Ovary (tissue), 7 donors: ENCODE measurements at regions not wholly inside any gene's neighbourhood (a gene's known extent, or its start where the extent isn't known, plus 50 kb on each side); places are given as distances from the start of the nearest gene placed in this dataset.

Source experiments
- DNase-seq, 5 donors: peaks; one replicate each; pipeline ENCODE4 v3.0.0-alpha.2; 2019 to 2020
- H3K27ac ChIP-seq, 2 donors: fragments of 200-600 bp; one replicate each; pipeline versions ENCODE4 v1.5.1 to v1.8.0; 2019 to 2022
- H3K27me3 ChIP-seq: fragments of 200-600 bp; one replicate; pipeline ENCODE4 v1.8.0; 2022
- H3K36me3 ChIP-seq: fragments of 200-600 bp; sonication (generic); one replicate; pipeline ENCODE4 v1.5.1; 2019
- H3K4me1 ChIP-seq: one replicate; pipeline ENCODE4 v1.8.1; 2013; ENCODE audit warnings: mild to moderate bottlenecking, moderate library complexity; ENCODE audit not compliant: insufficient read depth
- H3K4me3 ChIP-seq: fragments of 200-600 bp; sonication (generic); one replicate; pipeline ENCODE4 v1.5.1; 2017
- H3K9me3 ChIP-seq, 2 donors: fragments of 200-600 bp in 1 of 2; sonication (generic) in 1 of 2; one replicate each; pipeline versions ENCODE4 v1.5.1 to v1.8.1; 2013 to 2019; ENCODE audit warnings: mild to moderate bottlenecking in 1 of 2, moderate library complexity in 1 of 2
- CTCF ChIP-seq, 3 donors: fragments of 450-650 bp in 2 of 3; fragments of 200-600 bp in 1 of 3; IDR thresholded peaks; one replicate each; pipeline versions ENCODE4 v1.5.1 to v1.8.0; 2016 to 2022; ENCODE audit warnings: antibody characterized with exemption in 3 of 3, mild to moderate bottlenecking in 1 of 3
- EP300 ChIP-seq: sonication (generic); formaldehyde crosslinking; IDR thresholded peaks from one replicate; pipeline ENCODE4 v1.6.1; 2017; ENCODE audit warnings: antibody characterized with exemption
- POLR2A ChIP-seq: fragments of 450-650 bp; IDR thresholded peaks from one replicate; pipeline ENCODE4 v1.6.1; 2017; ENCODE audit warnings: antibody characterized with exemption, mild to moderate bottlenecking, moderate library complexity
- WGBS, 3 donors: extraction: QIAGEN DNeasy Blood & Tissue Kit in 1 of 3; methylation state at CpG; one replicate each; pipeline versions ENCODE4 v1.1.5 to v1.1.7; 2013 to 2017; 5-methylcytosine and 5-hydroxymethylcytosine counted together
- intact Hi-C, 4 donors: fragments of 100-400 bp; cut with DNase I; formaldehyde crosslinking; loops; one replicate each; pipeline versions ENCODE4 v1.11.0 to v1.15.1; 2022 to 2023
- donor health status: DM: no; HTN: no; CAD: no; lungs with moderate emphysema.
- donor health status: DM: no; HTN: no; CAD: no.
- donor health status: Bipolar disorder and iron deficiency.
- donor health status: DM: no; HTN: no; CAD: no.
- donor health status: DM: yes; HTN: yes; CAD: no.

GRCh38 chr3:163951397-163951987 is 1126.8 kb downstream of the SI start:
- DNase-seq: no peak
- WGBS, 3 donors: 23 to 34% (median 29%) methylated on average over 2 of the region's 2 CpGs
- Histone ChIP-seq H3K36me3 (no peaks in the 10 kb centered on the region), H3K27me3 (peaks cover 3% of the 10 kb centered on the region), H3K9me3 (no peaks in the 10 kb centered on the region), H3K4me3 (no peak overlapping the region), H3K27ac (no peak overlapping the region), H3K4me1 (no peaks in the 10 kb centered on the region)
- TF ChIP-seq CTCF (IDR thresholded peaks at IDR 0.05) (no peak), EP300 (no peak), POLR2A (no peak)
- intact Hi-C loops: no loop called here

GRCh38 chr3:163946785-163947184 is 1131.5 kb downstream of the SI start:
- TF ChIP-seq CTCF (IDR thresholded peaks at IDR 0.05) (no peak), POLR2A (no peak), EP300 (no peak)
- Histone ChIP-seq H3K4me1 (no peaks in the 10 kb centered on the region), H3K4me3 (no peak overlapping the region), H3K36me3 (no peaks in the 10 kb centered on the region), H3K9me3 (no peaks in the 10 kb centered on the region), H3K27me3 (peaks cover 3% of the 10 kb centered on the region), H3K27ac (no peak overlapping the region)
- no peak for DNase-seq
- WGBS, 3 donors: 73 to 83% (median 83%) methylated on average over 4 of the region's 4 CpGs
- intact Hi-C loops: no loop called here

- Histone ChIP-seq H3K9me3 (no peaks in the 10 kb centered on the region), H3K4me1 (no peaks in the 10 kb centered on the region), H3K27me3 (no peaks in the 10 kb centered on the region), H3K27ac (no peak overlapping the region), H3K4me3 (no peak overlapping the region), H3K36me3 (no peaks in the 10 kb centered on the region)
- WGBS, 3 donors: 57 to 78% (median 73%) methylated on average over 1 of the region's 1 CpG
- TF ChIP-seq CTCF (IDR thresholded peaks at IDR 0.05): no peak
- no peak for TF ChIP-seq EP300
- no peak for TF ChIP-seq POLR2A
- no peak for DNase-seq
- intact Hi-C loops: no loop called here
Measured at GRCh38 chr3:163943664-163944063, 1134.6 kb downstream of the SI start.

DNA sequence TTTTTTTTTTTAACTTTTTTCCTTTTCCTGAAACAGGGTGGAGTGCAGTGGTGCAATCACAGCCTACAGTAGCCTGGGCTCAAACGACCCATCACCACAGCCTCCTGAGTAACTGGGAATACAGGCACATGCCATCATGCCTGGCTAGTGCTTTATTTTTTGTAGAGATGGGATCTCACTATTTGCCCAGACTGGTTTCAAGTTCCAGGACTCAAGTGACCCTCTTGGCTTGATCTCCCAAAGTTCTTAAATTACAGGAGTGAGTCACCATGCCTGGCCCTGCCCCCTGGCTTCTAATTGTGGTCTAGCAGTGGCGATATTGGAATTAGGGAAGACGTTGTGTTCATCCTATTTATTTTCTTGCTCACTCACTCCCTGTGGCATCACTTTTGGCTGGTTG is 1138.4 kb downstream of the SI start:
- DNase-seq: no peak
- no peaks in the 10 kb centered on the region for H3K27me3 ChIP-seq
- H3K36me3 ChIP-seq: no peaks in the 10 kb centered on the region
- WGBS, 3 donors: 62 to 84% (median 78%) methylated on average over 3 of the region's 3 CpGs
- H3K4me3 ChIP-seq: no peak overlapping the region
- TF ChIP-seq CTCF (IDR thresholded peaks at IDR 0.05): no peak
- TF ChIP-seq POLR2A: no peak
- no peak for TF ChIP-seq EP300
- H3K27ac ChIP-seq: no peak overlapping the region
- no peaks in the 10 kb centered on the region for H3K9me3 ChIP-seq
- no peaks in the 10 kb centered on the region for H3K4me1 ChIP-seq
- intact Hi-C loops: no loop called here
